Smooth muscle cell (in vitro differentiated cells): ENCODE measurements at regions not wholly inside any gene's neighbourhood (a gene's known extent, or its start where the extent isn't known, plus 50 kb on each side); places are given as distances from the start of the nearest gene placed in this dataset.

Experiments
- DNase-seq: peaks from one replicate; lab custom pipeline; 2025; ENCODE audit not compliant: unreplicated experiment; lab: John Stamatoyannopoulos, UW
- H2AFZ ChIP-seq: fragments of 200-600 bp; sonication (generic); 2 replicates; pipeline ENCODE4 v1.6.0; 2016; ENCODE audit warnings: antibody characterized with exemption, low read depth, mild to moderate bottlenecking
- H3F3A ChIP-seq: fragments of 200-600 bp; sonication (generic); 2 replicates; pipeline ENCODE4 v1.6.0; 2017; ENCODE audit warnings: antibody characterized with exemption, low read depth
- H3K27ac ChIP-seq: fragments of 200-600 bp; sonication (generic); 2 replicates; pipeline ENCODE4 v1.5.1; 2016; ENCODE audit warnings: low read depth, mild to moderate bottlenecking
- H3K27me3 ChIP-seq: fragments of 200-600 bp; sonication (generic); 2 replicates; pipeline ENCODE4 v1.6.1; 2016; ENCODE audit warnings: low read depth, mild to moderate bottlenecking
- H3K36me3 ChIP-seq: fragments of 200-600 bp; sonication (generic); 2 replicates; pipeline ENCODE4 v1.5.1; 2016; ENCODE audit warnings: low read depth
- H3K4me1 ChIP-seq: fragments of 200-600 bp; sonication (generic); 2 replicates; pipeline ENCODE4 v1.5.1; 2016; ENCODE audit warnings: low read depth
- H3K4me2 ChIP-seq: fragments of 200-600 bp; sonication (generic); 2 replicates; pipeline ENCODE4 v1.6.0; 2016; ENCODE audit warnings: mild to moderate bottlenecking
- H3K4me3 ChIP-seq: fragments of 200-600 bp; sonication (generic); 2 replicates; pipeline ENCODE4 v1.5.1; 2016; ENCODE audit warnings: mild to moderate bottlenecking
- H3K79me2 ChIP-seq: fragments of 200-600 bp; sonication (generic); 2 replicates; pipeline ENCODE4 v1.6.0; 2016; ENCODE audit warnings: low read depth, mild to moderate bottlenecking
- H3K9ac ChIP-seq: fragments of 200-600 bp; sonication (generic); 2 replicates; pipeline ENCODE4 v1.6.0; 2016; ENCODE audit warnings: low read depth
- H3K9me3 ChIP-seq: fragments of 200-600 bp; sonication (generic); replicated peaks from 2 replicates; pipeline ENCODE4 v1.5.1; 2016; ENCODE audit warnings: low read depth
- H4K20me1 ChIP-seq: fragments of 200-600 bp; sonication (generic); 2 replicates; pipeline ENCODE4 v1.6.0; 2016; ENCODE audit warnings: low read depth
- CTCF ChIP-seq: fragments of 200-600 bp; sonication (generic); IDR thresholded peaks from 2 replicates; pipeline ENCODE4 v1.5.1; 2017; ENCODE audit warnings: borderline replicate concordance, mild to moderate bottlenecking, antibody characterized with exemption; ENCODE audit not compliant: insufficient read depth, poor library complexity, severe bottlenecking
- WGBS: methylation state at CpG from one replicate; pipeline ENCODE4 v1.1.7; 2016; ENCODE audit warnings: low lambda C conversion rate; 5-methylcytosine and 5-hydroxymethylcytosine counted together

GRCh38 chr5:58138791-58139190 is 321.1 kb downstream of the PLK2 start:
- no peaks in the 10 kb centered on the region for H3F3A ChIP-seq
- H3K4me1 ChIP-seq: no peaks in the 10 kb centered on the region
- no peak overlapping the region for H3K27ac ChIP-seq
- TF ChIP-seq CTCF: no peak
- H3K27me3 ChIP-seq: no peaks in the 10 kb centered on the region
- H3K4me3 ChIP-seq: no peak overlapping the region
- H3K79me2 ChIP-seq: no peaks in the 10 kb centered on the region
- no peaks in the 10 kb centered on the region for H3K36me3 ChIP-seq
- H3K9me3 ChIP-seq: no peaks in the 10 kb centered on the region
- WGBS: 95% methylated on average over 2 of the region's 2 CpGs
- DNase-seq: no peak
- H3K4me2 ChIP-seq: no peak overlapping the region
- no peak overlapping the region for H3K9ac ChIP-seq
- H2AFZ ChIP-seq: no peak overlapping the region
- no peaks in the 10 kb centered on the region for H4K20me1 ChIP-seq

- H4K20me1 ChIP-seq: no peaks in the 10 kb centered on the region
- H3K36me3 ChIP-seq: no peaks in the 10 kb centered on the region
- no peak overlapping the region for H2AFZ ChIP-seq
- WGBS: 87% methylated on average over 5 of the region's 5 CpGs
- no peaks in the 10 kb centered on the region for H3K4me1 ChIP-seq
- no peaks in the 10 kb centered on the region for H3K79me2 ChIP-seq
- no peaks in the 10 kb centered on the region for H3K9me3 ChIP-seq
- DNase-seq: no peak
- H3K27ac ChIP-seq: no peak overlapping the region
- no peaks in the 10 kb centered on the region for H3K27me3 ChIP-seq
- H3K9ac ChIP-seq: no peak overlapping the region
- no peak for TF ChIP-seq CTCF
- H3K4me2 ChIP-seq: no peak overlapping the region
- H3K4me3 ChIP-seq: no peak overlapping the region
- H3F3A ChIP-seq: no peaks in the 10 kb centered on the region
Observed at GRCh38 chr5:58136406-58136805, 323.5 kb downstream of the PLK2 start.

GRCh38 chr5:58135571-58136335 is 324.1 kb downstream of the PLK2 start:
- Histone ChIP-seq H3K4me2 (no peak overlapping the region), H3K9ac (no peak overlapping the region), H3K4me3 (no peak overlapping the region), H4K20me1 (no peaks in the 10 kb centered on the region), H3K4me1 (no peaks in the 10 kb centered on the region), H3K9me3 (no peaks in the 10 kb centered on the region), H3K27me3 (no peaks in the 10 kb centered on the region), H3K79me2 (no peaks in the 10 kb centered on the region), H2AFZ (no peak overlapping the region), H3F3A (no peaks in the 10 kb centered on the region), H3K27ac (no peak overlapping the region), H3K36me3 (no peaks in the 10 kb centered on the region)
- no peak for DNase-seq
- TF ChIP-seq CTCF: no peak
- 84% methylated on average over 5 of the region's 5 CpGs for WGBS
